GM12874 (cell line): ENCODE measurements at regions not wholly inside any gene's neighbourhood (a gene's known extent, or its start where the extent isn't known, plus 50 kb on each side); places are given as distances from the start of the nearest gene placed in this dataset.

Source experiments
- CTCF ChIP-seq: IDR thresholded peaks from 2 replicates; pipeline ENCODE4 v1.5.1; 2011; ENCODE audit warnings: low read depth, mild to moderate bottlenecking, control low read depth, low read length, moderate library complexity; ENCODE audit not compliant: insufficient read depth

GRCh38 chr5:109936996-109937395 lies 247.3 kb downstream of the MAN2A1 start:
- no peak for TF ChIP-seq CTCF

- TF ChIP-seq CTCF = no peak
These were observed 248.2 kb downstream of the MAN2A1 start for GRCh38 chr5:109937951-109938350.

GRCh38 chr5:109938453-109938852 lies 248.7 kb downstream of the MAN2A1 start:
- no peak for TF ChIP-seq CTCF

- TF ChIP-seq CTCF = no peak
These were observed 249.5 kb downstream of the MAN2A1 start for GRCh38 chr5:109939116-109939682.

GRCh38 chr5:109942646-109943045 lies 252.9 kb downstream of the MAN2A1 start:
- no peak for TF ChIP-seq CTCF

GRCh38 chr5:109943701-109944235 lies 254.0 kb downstream of the MAN2A1 start:
- no peak for TF ChIP-seq CTCF

- TF ChIP-seq CTCF = no peak
These were observed 254.7 kb downstream of the MAN2A1 start for GRCh38 chr5:109944461-109944860.
